ENCODE measurements at regions not wholly inside any gene's neighbourhood (a gene's known extent, or its start where the extent isn't known, plus 50 kb on each side); places are given as distances from the start of the nearest gene placed in this dataset.

DNA sequence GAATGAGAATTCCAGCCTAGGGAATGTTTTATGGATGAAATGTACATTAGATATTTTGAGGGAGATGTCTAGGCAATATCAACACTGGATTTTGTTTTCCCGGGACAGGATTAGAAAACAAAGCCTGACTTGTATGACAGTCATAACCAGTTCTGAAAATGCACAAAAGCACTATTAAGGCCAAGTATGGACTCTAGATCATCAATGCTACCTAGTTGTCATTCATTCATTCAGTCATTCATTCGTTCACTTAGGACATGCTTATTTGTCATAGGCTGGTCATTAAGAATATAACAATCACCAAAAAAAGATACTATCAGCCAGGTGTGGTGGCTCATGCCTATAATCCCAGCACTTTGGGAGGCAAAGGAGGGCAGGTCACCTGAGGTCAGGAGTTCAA, 511.2 kb downstream of the CMPK2 start:
- TF ChIP-seq, protein P1, sequence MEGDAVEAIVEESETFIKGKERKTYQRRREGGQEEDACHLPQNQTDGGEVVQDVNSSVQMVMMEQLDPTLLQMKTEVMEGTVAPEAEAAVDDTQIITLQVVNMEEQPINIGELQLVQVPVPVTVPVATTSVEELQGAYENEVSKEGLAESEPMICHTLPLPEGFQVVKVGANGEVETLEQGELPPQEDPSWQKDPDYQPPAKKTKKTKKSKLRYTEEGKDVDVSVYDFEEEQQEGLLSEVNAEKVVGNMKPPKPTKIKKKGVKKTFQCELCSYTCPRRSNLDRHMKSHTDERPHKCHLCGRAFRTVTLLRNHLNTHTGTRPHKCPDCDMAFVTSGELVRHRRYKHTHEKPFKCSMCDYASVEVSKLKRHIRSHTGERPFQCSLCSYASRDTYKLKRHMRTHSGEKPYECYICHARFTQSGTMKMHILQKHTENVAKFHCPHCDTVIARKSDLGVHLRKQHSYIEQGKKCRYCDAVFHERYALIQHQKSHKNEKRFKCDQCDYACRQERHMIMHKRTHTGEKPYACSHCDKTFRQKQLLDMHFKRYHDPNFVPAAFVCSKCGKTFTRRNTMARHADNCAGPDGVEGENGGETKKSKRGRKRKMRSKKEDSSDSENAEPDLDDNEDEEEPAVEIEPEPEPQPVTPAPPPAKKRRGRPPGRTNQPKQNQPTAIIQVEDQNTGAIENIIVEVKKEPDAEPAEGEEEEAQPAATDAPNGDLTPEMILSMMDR (IDR thresholded peaks at IDR 0.05; ENCODE audit: low read depth, low read length): no peak
- TF ChIP-seq POLR2A (IDR thresholded peaks at IDR 0.05; ENCODE audit: extremely low read depth, insufficient read length): no peak
- no peak for TF ChIP-seq MYC (IDR thresholded peaks at IDR 0.05; ENCODE audit: low read depth, low read length)
- TF ChIP-seq MAX (IDR thresholded peaks at IDR 0.05; ENCODE audit: low read depth, low read length): no peak
